ENCODE measurements at regions not wholly inside any gene's neighbourhood (a gene's known extent, or its start where the extent isn't known, plus 50 kb on each side); places are given as distances from the start of the nearest gene placed in this dataset.

DNA sequence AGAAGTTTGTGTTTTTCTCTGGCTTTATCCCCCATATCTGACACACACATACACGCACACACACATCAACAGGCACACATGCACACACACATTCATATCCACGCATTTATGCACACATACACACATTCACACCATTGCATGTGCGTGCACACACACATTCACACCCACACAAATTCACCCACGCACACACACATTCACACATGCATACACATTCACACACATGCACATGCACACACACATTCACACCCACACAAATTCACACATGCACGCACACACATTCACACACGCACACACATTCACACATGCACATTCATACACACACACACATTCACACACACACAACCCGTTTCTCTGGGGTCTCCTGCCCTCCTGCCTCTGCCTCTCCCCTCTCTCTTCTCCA, 264.2 kb downstream of the BCL11B start:
- TF ChIP-seq MYNN (tag by site-specific recombination; IDR thresholded peaks at IDR 0.05; ENCODE audit: borderline replicate concordance): no peak
- TF ChIP-seq, protein P1, sequence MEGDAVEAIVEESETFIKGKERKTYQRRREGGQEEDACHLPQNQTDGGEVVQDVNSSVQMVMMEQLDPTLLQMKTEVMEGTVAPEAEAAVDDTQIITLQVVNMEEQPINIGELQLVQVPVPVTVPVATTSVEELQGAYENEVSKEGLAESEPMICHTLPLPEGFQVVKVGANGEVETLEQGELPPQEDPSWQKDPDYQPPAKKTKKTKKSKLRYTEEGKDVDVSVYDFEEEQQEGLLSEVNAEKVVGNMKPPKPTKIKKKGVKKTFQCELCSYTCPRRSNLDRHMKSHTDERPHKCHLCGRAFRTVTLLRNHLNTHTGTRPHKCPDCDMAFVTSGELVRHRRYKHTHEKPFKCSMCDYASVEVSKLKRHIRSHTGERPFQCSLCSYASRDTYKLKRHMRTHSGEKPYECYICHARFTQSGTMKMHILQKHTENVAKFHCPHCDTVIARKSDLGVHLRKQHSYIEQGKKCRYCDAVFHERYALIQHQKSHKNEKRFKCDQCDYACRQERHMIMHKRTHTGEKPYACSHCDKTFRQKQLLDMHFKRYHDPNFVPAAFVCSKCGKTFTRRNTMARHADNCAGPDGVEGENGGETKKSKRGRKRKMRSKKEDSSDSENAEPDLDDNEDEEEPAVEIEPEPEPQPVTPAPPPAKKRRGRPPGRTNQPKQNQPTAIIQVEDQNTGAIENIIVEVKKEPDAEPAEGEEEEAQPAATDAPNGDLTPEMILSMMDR (tag by site-specific recombination; IDR thresholded peaks at IDR 0.05): no peak
- TF ChIP-seq ZNF274 (IDR thresholded peaks at IDR 0.05; ENCODE audit: low read length): no peak
- TF ChIP-seq ZNF274 (tag by site-specific recombination; IDR thresholded peaks at IDR 0.05; ENCODE audit: borderline replicate concordance): no peak
- TF ChIP-seq ZNF391 (tag by site-specific recombination; IDR thresholded peaks at IDR 0.05; ENCODE audit: borderline replicate concordance, low read depth): no peak
- TF ChIP-seq ZNF24 (tag by site-specific recombination; IDR thresholded peaks at IDR 0.05): no peak
- TF ChIP-seq, protein P2, sequence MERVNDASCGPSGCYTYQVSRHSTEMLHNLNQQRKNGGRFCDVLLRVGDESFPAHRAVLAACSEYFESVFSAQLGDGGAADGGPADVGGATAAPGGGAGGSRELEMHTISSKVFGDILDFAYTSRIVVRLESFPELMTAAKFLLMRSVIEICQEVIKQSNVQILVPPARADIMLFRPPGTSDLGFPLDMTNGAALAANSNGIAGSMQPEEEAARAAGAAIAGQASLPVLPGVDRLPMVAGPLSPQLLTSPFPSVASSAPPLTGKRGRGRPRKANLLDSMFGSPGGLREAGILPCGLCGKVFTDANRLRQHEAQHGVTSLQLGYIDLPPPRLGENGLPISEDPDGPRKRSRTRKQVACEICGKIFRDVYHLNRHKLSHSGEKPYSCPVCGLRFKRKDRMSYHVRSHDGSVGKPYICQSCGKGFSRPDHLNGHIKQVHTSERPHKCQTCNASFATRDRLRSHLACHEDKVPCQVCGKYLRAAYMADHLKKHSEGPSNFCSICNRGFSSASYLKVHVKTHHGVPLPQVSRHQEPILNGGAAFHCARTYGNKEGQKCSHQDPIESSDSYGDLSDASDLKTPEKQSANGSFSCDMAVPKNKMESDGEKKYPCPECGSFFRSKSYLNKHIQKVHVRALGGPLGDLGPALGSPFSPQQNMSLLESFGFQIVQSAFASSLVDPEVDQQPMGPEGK (tag by site-specific recombination; IDR thresholded peaks at IDR 0.05): no peak
- TF ChIP-seq ZNF561 (tag by site-specific recombination; IDR thresholded peaks at IDR 0.05; ENCODE audit: borderline replicate concordance): no peak
- TF ChIP-seq, protein P3, sequence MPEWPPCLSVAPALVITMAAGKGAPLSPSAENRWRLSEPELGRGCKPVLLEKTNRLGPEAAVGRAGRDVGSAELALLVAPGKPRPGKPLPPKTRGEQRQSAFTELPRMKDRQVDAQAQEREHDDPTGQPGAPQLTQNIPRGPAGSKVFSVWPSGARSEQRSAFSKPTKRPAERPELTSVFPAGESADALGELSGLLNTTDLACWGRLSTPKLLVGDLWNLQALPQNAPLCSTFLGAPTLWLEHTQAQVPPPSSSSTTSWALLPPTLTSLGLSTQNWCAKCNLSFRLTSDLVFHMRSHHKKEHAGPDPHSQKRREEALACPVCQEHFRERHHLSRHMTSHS (tag by site-specific recombination; IDR thresholded peaks at IDR 0.05): no peak
- no peak for TF ChIP-seq ZNF302 (tag by site-specific recombination; IDR thresholded peaks at IDR 0.05; ENCODE audit: low read depth)
- no peak for TF ChIP-seq HOXA7 (CRISPR knock-in tag; IDR thresholded peaks at IDR 0.05; ENCODE audit: borderline replicate concordance)
- no peak for TF ChIP-seq ZNF521 (tag by site-specific recombination; IDR thresholded peaks at IDR 0.05)
